ENCODE measurements at regions not wholly inside any gene's neighbourhood (a gene's known extent, or its start where the extent isn't known, plus 50 kb on each side); places are given as distances from the start of the nearest gene placed in this dataset.

DNA sequence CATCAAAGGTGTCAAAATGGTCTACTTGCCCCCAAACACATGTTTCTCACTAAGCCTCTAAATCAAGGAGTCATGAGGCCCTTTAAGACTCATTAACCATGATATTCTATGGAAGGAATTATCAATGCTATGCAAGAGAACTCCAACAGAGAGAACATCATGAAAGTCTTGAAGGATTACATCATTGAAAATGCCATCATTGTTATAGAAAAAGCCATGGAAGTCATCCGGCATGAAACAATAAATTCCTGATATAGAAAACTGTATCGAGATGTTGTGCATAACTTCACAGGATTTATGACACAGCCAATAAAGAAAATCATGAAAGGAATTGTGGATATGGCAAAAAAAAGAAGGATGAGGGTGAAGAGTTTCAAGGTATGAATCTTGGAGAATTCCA, 1363.6 kb upstream of the CDH2 start:
- no peak for DNase-seq (ENCODE audit: low spot score)

DNA sequence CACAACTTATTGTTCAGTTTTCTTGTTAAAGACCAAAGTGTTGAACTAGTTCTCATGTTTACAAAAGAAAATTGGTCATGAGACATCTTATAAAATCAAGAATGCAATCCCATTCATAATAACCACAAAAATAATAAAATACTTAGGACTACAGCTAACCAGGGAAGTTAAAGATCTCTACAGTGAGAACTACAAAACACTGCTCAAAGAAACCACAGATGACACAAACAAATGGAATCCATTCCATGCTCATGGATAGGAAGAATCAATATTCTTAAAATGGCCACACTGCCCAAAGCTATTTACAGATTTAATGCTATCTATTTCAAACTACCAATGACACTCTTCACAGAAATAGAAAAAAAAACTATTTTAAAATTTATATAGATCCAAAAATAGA, 1354.8 kb upstream of the CDH2 start:
- no peak for DNase-seq (ENCODE audit: low spot score)

DNA sequence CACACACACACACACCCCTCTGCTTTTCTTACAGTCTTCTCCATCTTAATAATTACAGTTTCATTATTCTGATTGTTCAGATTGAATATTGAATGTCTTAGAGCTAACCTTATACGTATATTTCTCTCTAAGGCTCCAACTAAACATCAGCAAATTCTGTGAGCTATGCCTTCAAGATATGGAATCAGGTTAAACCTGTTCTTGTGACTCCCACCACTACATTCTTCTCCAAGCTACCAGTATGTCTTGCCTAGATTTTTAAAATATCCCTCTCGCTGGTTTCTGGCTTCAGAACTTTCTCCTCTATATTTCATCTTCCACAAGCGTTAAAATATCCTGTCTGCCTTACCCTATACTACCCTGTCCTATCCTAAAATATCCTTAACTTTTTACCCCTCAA, 1346.4 kb upstream of the CDH2 start:
- DNase-seq (ENCODE audit: low spot score): no peak

DNA sequence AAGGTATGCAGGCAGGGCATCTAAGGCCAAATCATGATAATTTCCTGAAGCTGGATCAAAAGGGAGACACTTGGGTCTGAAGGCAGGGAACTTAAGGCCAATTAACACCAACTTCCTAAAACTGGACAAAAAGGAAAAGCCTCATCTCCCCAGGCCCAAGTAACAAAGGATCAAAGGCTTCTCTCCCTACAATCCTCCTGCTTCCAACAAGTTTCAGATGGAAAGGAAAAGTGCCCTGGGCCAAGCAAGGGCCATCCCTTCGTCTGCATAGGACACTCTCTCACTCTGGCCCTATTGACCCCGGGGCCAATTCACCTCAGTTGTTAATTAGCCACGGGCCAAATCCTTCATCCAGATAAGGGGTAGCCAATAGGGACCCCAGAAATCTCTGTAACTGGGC, 1335.8 kb upstream of the CDH2 start:
- no peak for DNase-seq (ENCODE audit: low spot score)

DNA sequence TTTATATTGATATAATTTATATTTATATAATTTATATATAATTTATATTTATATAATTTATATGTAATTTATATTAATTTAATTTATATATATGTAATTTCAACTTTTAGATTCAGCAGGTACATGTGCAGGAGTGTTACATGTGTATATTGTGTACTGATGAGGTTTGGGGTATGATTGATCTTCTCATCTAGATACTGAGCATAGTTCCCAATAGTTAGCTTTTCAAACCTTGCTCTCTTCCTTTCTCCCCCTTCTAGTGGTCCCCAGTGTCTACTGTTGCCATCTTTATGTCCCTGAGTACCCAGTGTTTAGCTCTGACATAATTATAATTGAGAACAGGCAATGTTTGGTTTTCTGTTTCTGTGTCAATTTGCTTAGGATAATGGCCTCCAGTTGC, 1335.3 kb upstream of the CDH2 start:
- no peak for DNase-seq (ENCODE audit: low spot score)

DNA sequence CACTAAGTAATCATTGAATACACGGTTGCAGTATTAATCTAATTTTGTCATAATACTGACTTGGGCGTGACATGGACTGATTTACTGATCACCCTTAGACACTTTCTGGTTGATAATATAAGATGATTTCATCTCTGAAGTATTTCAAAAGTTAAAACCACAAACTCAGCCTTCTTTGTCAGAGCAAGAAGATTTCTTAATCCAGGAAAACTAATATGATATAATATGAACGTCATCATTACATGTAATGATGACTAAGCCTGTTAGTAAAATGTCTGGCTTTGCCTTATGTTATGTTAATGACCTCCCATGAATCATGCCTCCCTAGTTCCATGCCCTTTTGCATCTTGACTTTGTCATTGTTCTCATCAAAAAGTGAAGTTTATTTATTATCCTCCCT, 1325.0 kb upstream of the CDH2 start:
- no peak for DNase-seq (ENCODE audit: low spot score)

DNA sequence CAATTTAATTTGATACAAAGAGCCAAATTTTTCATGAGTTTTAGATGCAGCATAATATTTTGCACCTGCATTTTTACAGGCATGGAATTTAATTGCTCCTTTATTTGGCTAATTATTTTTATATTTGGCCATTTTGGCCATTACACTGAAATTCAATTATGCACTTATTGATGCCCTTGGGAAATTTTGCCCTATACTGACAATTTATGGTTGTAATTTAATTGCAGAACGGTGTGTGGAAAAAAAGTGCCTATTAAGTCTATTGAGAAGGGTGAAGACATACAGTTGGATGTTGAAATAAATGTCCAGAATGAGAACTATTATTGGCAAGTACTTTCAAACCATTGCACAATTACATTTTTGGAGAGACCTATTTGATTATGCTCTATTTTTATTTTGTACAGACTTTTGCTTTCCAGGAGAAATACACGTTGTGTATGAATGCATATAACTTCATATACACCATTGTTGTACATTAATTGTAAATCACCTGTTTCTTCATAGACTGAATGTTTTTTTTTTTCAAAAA, 1319.3 kb upstream of the CDH2 start:
- no peak for DNase-seq (ENCODE audit: low spot score)

DNA sequence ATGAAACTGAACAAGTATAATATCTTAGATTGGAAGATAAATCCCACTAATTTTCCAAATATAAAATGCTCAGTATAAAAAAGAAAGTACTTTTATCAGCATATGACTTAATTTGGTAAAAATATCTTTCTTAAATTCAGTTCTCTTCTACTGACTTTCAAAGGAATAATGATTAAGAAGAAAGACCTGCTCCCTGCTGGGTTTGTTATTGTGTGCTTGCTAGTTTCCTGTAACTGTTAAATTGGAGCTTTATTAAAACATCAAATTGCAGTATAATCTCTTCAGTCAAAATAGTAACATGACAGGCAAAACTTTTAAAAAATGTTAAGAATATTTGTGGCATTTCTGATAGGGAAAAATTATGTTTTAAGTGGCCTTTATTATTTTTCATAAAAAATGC, 1317.4 kb upstream of the CDH2 start:
- no peak for DNase-seq (ENCODE audit: low spot score)

DNA sequence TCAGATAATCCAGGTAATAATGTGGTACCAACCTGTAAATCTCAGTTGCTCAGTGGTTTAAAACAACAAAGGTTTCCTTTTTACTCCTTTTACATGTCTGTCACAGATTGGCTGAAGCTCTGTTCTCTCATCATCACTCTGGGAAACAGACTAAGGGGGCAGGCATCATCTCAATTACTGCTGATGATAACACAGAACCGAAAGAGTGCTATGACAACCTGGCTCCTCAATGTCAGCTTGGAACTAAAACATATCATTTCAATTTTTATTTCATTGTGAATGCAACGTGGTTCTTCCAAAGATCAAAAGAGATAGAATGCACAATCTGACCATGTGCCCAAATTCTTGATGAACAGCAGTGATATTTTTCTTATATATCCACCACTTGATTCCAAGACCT, 1315.0 kb upstream of the CDH2 start:
- DNase-seq (ENCODE audit: low spot score): no peak

DNA sequence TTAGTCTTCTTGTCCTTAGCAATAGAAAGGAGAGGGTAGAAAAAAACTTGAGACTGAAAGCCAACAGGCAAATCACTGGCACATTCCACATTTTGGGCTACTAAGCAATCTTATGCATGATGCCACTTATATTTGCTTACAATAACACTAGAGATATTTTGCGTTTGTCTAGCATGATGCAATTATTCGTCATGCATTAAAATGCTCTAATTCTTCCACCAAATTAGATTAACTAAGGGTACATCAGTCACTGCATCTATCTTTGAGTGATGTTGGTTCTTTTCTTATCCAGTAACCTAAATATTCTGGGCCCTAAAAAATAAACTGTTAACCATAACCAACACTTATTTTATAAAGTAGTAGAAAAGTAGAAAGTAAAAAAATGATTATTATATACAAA, 1311.7 kb upstream of the CDH2 start:
- no peak for DNase-seq (ENCODE audit: low spot score)

DNA sequence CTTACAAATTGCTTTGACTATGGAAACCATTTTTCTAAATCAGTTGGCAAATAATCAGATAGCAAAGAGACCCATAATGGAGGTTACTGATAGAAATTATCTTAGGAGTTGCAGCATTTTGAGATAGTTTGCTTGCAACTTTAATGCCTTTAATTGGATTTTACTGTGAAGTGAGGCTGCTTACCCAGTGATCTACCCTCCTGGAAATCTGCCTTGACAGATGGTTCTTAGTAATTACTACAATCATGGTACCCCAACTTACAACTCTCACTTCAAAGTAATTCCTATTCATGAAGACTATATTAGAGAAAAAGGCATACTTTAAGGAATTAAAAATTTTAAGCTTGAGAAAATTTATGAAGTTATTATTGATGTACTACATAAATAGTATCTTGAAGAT, 1288.6 kb upstream of the CDH2 start:
- DNase-seq (ENCODE audit: low spot score): no peak

DNA sequence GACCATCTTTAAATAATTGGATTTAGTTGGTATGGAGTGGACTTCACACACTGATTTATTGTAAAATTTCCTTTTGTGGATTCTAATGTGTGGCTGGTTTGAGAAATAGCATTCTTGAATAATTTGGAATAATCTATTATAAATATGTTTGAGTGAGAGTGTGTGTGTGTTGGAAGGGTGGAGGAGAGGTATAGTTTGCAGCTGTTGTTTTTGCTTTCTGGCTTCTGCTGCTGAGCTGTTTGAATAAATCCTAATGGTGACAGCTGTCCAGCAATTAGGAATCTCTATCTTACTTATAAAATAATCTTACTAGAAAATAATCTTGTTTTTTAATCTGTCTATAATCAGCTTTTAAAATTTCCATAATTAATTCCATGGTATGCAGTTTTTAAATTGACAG, 1283.0 kb upstream of the CDH2 start:
- DNase-seq (ENCODE audit: low spot score): no peak

DNA sequence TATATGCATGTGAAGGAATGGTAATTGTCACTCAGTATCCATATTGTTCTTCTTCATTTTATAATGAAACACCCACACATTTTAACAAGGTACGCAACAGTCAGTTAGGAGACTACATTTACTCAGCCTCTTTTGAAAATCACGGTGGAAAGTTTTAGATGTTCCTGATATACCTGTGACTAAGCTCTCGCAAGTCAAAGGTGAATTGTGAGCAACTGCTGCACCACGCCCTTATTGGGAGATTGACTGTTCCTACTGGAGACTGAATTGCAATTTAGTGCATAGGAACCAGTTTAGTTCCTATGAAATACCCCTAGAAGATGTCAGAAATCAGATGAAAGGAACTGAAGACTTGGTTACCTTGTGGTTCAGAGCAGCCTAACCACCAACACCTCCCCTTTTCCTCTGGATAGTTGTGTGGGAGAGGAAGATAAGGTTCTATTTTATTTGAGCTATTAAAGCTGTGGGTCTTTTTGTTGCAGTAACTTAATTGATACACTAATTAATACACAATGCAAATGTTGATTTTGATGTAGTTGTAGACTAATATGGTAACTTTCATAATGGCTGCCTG, 1280.5 kb upstream of the CDH2 start:
- DNase-seq (ENCODE audit: low spot score): no peak

DNA sequence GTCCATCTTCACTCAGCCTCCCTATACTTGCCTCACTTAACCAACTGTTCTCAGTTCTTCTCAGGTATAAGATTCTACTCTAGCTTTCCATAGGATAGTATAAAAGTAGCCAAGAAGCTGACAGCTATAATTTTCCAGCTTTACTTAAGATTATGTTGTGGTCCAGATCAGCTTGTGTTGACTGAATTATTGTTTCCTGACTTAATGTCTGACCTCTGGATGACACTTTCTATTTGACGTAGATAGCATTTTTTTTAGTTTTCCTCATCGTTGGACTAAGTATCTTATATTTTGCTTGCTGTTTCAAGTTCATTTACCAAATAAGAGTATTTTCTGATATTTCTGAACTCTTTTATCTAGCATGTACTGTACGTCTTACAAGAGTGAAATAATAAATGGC, 1272.5 kb upstream of the CDH2 start:
- DNase-seq (ENCODE audit: low spot score): no peak

DNA sequence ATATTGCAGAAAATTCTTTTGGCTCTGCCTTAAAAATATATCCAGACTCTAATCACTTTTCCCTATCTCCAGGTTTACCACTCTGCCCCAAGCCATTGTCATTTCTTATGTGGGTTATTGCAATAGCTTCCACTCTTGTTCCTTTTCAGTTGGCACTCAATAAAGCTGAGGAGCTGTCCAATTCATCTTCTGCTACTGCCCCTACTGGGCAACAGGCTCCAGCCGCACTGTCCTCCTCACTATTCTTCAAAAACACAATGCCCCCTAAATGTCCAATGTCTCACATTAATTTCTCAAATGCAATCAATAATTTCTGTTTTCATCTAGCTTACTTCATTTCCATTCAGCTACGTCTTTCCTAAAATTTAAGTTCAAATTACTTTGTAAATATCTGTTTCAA, 1262.5 kb upstream of the CDH2 start:
- peak; percentile 2 for DNase-seq (ENCODE audit: low spot score)

DNA sequence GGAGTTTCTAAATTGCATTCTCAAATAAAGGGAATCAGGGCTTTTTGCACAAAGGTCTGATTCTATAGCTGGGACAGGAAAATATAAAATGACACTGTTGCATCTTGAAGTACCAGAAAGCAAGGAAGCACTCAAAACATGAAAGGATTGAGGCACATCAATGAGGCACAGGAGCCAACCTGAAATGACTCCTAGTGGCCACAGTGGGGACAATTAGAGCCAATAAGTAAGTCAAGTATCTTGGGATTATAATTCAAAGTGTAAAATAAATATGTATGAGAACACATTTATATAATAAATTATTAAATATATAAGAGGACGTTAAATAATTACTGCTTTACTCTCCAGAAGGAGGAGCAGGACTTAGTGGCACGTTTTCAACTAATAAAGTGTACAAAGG, 1259.5 kb upstream of the CDH2 start:
- no peak for DNase-seq (ENCODE audit: low spot score)

DNA sequence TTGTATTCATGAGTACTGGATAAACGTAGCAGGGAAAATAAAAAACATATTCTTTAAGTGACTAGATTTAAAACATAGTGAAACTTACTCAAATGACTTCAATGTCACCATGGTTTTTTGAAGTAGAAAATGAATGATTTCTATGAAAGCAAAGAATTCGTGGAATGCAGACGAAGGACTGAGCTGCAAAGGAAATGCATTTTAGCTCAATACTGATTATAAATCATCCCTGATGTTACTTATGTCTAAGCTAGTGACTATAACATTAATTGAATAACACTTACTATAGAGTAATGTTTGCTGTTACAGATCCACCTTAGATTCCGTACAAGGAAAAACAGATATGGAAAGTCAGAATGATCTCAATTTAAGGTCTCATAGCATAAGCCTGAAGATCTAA, 1257.7 kb upstream of the CDH2 start:
- peak; percentile 2 for DNase-seq (ENCODE audit: low spot score)

DNA sequence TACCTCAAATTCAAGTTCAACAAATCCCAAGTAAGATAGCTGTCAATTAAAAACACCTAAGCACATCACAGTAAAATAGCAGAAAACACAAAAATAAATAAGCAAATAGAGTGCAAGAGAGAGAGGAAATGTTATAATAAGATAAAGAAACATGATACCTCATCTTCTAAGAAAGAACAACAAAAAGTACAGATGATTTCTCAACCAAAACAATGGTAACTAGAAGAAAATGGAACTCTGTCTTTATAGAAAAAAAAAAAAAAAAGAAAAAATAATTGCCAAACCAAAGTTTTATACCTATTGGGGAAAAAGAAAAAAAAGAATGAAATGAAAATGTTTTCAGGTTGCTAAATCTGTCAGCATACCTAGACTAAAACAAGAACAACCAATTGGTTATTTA, 1253.5 kb upstream of the CDH2 start:
- DNase-seq (ENCODE audit: low spot score): no peak

DNA sequence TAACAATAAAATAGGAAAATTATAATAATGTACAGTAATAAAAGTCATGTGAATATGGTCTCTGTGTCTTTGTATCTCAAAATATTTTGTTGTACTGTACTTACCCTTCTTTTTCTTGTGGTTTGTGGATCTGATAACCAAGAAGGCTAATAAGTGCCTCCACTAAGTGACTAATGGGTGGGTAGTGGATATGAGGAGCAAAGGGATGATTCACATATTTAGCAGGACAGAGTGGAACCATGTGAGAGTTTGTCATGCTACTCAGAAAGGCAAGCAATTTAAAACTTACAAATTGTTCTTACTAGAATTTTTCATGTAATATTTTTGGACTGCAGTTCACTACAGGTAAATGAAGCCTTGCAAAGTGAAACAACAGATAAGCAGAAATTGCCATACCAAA, 1241.2 kb upstream of the CDH2 start:
- DNase-seq (ENCODE audit: low spot score): peak; percentile 62

DNA sequence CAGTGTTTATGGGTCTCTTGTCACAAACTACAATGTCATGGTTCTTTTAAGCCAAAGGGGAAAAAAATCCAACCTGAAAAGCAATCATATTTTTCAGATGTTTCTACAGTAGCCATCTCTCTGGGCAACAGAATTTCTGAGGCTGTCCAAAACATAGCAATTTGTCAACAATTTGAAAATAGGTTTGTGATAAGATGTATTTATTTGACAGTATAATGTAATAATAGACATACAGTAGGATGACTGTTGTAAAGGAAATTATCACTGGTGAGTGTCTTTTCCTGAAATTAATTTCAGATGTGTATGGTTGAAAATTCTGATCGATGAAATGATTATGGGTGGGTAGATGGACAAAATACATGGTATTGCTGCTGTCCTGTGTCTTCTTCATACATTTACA, 1230.1 kb upstream of the CDH2 start:
- no peak for DNase-seq (ENCODE audit: low spot score)

DNA sequence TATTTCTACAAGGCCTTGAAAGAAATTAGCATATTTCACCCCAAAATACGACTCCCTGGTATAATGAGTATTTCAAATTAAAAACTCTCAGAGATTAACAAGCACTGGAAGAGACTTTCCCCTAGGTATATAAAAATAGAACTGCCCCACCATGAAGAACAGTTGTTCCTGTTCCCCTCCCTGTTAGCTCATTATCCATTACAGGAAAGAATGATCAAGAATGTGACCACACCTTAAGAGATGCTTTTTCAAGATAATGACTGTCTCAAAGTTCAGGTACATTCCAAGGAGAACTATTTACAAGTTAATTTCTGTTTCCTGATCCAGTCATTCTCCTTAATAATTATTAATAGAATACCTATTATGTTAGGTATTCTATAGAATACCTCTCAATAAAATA, 1220.6 kb upstream of the CDH2 start:
- DNase-seq (ENCODE audit: low spot score): no peak

DNA sequence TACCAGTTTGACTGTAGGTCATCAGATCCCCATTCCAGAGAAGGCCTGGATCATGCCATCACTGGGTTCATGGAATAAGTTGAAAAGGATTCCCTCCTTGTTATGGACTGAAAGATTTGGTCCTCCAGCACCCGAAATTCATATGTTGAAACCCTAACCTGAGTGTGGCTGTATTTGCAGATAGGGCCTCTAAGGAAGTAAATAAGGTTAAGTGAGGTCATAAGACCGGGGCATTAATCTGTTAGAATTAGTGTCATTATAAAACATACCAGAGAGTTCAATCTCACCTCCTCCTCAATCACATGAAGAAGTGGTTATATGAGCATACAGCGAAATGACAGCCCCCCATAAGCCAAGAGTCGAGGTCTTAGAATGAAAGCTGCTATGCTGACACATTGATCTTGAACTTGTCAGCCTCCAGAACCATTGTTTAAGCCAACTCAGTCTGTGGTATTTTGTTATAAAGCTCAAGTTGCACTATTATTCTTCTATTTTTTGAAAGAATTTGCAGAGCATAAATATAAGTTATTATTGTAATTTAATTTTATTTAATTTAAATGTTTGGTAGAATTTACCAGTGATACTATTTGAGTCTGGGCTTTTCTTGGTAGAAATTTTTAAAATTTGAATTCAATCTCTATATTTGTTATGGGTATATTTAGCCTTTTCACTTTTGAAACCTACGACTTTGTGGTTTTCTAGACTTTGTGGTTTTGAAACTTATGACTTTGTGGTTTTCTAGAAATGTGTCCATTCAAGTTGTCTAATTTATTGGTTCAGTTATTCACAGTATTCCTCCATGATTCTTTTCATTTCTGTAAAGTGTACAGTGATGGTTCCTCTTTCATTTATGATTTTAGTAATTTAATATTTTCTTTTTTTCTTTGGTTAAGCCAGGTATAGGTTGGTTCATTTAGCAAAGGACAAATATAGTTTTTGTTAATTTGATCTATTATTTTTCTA, 1206.7 kb upstream of the CDH2 start:
- no peak for DNase-seq (ENCODE audit: low spot score)

DNA sequence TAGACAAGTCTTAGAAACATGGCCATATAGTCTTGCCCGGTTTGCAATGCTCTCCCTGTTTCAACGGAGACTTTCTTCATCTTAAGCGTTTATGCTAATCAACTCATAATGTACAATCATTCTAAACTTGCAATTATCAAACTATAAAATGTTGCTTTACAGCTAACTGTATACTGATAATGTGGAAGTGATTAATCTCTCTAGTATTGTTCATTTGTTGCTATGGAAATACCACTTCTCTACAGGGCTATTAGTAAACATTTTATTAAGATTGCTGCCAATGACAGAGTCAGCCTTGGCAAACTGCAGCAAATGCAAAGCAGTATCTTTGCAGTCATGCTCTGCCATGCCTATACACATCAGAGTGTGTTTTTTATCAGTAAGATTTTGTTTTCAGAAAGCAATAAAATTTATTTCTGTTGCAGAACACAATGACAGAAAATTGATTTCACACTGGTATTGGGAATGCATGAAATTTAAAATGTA, 1201.8 kb upstream of the CDH2 start:
- no peak for DNase-seq (ENCODE audit: low spot score)

DNA sequence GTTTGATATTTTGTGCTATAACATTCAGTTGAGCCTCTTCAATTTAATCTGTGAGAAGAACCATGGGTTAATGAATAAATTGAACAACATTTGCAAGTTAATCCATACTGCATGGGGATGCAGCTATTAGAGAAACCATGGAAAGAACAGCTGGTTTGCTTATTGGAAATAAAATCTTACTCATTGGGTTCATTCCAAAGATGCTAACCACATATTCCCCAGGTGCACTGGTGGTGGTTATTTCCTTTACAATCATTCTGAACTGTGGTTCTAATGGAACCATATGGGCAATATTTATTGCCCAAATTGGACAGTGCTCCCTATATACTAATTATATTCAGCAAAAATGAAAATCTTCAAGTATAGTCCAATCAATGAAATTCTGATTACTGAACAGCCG, 1200.4 kb upstream of the CDH2 start:
- no peak for DNase-seq (ENCODE audit: low spot score)

Measured in GM03348 (cell line).